NCI-H460 (cell line): ENCODE measurements at regions not wholly inside any gene's neighbourhood (a gene's known extent, or its start where the extent isn't known, plus 50 kb on each side); places are given as distances from the start of the nearest gene placed in this dataset.

ENCODE experiments used
- DNase-seq: peaks from one replicate; pipeline ENCODE4 v3.0.0-alpha.2; 2016; ENCODE audit warnings: low read depth; ENCODE audit errors: extremely low read depth

DNA sequence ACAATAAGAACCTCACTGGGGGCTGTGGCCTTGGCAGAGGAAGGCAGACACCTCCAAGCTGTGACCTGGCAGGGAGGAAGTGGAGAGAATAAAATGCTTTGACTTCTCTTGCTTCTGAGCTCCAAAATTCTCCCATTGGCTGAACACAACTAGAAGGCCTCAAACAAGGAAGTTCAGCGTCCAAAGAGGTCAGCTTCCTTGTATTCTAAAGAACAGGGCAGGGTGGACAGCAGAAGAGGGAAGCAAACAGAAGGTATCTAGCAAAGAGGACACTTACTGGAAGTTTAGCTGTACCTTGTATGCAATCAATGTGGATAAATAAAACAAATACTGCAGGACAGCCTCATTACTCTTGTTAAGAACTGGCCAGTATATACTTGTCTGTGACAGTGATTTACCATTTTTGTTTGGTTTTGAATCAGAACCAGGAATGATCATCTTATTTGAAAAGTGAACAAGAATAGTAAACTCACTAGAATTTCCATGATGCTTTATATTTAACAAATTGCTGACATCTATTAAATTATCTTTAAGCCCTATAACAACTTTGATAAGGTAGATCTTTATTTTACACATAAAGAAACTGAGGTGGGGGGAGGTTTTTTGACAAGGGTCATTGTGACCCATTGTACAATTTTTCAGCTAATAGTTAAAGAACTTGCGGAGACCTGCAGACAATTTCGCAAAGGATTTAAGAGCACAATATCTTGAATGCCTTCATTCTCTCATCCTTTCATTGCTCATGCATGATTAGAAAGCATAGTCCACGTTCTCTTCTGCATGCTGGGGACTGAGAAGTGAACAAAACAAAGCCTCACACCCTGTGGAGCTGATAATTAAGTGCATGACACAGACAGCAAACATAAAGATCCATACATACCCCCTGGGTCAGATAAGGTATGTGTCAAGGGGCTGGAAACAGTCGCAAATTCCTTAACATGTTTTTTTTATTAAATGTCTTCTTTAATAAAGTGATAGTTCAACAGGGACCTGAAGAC lies 1448.0 kb downstream of the AACS start:
- DNase-seq, result no peak

DNA sequence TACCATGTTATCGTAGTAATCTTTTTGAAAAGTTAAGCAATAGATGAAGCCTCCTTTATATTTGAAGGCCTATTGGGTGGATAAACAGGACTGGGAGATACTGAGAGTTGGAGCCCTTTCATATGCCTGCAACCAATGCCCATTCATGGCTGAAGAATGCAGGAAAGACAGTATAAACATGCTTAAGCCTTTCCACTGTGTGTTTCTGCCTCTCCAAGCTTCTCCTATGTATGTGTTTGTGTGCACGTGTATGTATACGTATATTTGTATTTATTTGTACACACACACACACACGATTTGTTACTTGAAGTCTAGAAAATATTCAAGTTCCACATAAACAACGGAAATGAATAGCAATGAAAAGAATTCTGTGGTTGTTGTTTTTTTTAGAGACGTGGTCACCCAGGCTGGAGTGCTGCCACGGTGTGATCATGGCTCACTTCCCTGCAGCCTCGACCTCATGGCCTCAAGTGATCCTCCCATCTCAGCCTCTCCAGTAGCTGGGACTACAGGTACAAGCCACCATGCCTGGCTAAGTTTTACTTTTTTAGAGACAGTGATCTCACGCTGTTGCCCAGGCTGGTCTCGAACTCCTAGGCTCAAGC lies 1453.5 kb downstream of the AACS start:
- DNase-seq, result no peak

DNA sequence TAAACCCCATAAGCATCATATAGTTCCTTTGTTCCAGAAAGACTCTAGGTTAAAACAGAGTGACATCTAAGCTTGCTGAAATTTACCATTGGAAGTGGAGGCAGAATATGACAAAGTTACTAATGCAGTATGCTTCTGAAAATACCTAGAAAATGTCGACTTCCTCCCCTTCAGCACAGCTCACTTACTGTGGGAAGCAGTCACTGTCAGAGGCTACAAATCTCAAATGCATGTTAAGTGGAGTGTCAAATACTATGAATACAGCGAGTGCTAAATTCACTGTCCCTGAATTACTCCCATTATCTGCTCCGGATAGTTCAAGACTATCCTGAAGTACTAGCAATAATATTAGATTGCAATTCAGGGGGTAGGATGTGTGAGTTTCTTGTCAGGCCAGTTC lies 1454.6 kb downstream of the AACS start:
- no peak for DNase-seq

DNA sequence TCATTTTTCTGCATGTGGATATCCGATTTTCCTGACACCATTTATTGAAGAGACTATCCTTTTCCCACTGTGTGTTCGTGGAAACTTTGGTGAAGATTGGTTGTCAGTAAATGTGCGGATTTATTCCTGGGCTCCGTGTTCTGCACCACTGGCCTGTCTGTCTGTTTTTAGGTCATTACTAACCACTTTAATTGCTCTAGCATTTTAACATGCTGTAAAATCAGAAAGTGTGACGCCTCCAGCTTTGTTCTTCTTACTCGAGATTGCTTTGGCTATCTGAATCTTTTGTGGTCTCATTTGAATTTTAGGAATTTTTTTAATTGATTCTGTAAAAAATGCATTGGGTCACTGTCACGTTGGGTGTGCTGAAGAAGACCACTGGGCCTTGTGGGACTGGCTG lies 1458.7 kb downstream of the AACS start:
- no peak for DNase-seq

DNA sequence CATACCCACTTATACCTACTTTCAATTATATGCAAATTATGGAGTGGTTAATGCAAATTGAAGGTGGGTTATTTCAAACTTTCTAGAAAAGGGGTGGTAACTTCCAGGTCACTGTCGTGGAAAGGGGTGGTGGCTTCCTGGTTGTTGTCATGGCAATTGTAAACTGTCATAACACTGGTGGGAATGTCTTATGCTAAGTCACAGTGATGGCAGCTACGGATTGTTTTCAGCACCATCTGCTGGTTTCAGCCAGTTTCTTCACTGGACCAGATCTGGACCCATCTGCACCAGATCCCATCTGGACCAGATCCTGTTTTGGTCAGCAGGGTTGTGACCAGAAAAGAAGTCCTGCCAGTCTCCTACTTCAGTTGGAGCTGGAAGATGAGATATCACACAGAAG lies 1469.3 kb downstream of the AACS start:
- peak; percentile 7 for DNase-seq

DNA sequence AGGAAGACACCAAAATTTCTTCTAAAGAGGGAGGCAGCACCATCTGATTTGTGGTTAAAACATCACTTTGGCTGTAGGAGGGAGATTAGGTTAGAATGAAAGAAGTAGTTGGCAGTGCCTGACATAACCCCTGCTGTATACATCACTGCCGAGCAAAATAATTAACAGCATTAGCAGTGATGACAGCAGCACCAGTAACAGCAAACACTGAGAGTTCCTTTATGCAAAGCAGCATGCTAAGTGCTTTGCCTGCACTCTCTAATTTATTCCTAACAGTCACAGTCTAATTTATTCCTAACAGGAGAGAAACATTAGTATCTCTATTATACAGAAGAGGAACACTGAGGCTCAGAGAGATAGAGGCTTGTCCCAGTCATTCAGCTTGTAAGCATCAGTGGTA lies 1469.7 kb downstream of the AACS start:
- DNase-seq, result no peak

DNA sequence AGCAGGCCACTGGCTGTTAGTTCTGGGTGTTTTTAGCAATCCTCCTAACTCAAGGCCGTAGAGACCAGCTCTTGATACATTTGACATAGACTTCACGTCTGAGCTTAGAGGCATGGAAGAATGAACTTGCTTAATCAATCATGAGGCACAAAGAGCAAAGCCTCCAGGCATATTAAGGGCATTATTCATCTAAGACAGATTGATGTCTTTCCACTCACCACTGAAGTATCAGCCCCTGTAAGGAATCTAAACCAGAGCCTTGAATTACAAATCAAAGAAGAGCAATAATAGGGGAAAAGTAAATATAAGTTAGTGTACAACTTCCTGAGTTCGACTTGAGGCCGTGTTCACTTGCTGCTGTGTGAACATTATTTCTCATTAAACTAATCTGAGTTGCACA lies 1470.7 kb downstream of the AACS start:
- no peak for DNase-seq

DNA sequence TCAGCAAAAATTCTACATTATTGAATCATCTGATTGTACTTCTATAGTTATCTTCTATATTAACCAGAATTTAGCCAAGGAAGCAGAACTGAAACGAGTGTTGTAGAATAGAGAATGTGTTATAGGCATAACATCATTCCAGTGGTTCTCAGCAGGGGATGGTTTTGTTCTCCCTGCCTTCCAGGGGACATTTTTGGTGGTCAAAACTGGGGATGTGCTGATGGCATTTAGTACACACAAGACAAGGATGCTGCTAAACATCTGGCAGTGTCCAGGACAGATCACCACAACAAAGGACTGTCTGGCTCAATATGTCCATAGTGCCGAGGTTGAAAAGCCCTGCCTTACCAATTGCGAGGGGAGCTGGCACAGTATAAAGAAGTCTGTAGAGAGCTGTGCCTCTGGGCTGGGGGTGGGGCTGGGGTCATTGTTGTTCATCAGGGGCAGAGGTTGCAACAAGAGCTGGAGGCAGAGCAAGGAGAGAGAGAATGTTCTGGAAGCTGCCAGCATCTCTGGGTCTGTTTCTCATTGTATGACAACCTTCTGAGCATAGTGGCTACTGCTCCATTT lies 1472.8 kb downstream of the AACS start:
- no peak for DNase-seq

DNA sequence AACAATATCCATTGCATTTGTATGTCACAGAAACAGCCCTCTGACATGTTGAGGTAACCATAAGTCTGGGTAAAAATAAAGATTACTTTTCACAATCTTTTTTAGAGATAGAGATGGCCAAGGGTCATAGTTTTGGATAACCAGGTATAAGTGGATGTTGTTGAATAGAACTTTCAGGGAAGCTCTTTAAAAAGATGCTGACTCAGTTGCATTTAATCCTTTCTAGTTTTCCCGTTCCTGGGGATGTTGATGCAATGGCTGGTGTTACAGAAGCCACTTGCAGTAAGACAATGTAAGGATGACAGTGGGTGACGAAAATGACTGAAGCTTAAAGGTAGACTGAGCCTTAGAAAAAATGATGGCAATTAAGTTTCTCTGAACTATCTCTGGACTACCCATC lies 1473.7 kb downstream of the AACS start:
- DNase-seq, result no peak

DNA sequence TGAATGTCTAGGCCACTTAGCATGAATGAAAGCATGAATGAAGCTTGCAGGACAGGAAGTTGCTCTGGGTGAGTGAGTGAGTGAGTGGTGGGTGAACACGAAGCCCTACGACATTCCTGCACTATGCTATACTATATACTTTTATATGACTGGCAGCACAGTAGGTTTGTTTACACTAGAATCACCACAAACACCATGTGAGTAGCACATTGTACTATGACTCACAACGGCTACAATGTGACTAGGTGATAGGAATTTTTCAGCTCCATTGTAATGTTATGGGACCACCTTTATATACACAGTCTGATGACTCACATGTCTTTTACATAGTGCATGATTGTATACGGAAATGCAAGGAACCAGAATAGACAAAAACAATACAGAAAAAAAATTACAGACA lies 1480.2 kb downstream of the AACS start:
- DNase-seq, result no peak

DNA sequence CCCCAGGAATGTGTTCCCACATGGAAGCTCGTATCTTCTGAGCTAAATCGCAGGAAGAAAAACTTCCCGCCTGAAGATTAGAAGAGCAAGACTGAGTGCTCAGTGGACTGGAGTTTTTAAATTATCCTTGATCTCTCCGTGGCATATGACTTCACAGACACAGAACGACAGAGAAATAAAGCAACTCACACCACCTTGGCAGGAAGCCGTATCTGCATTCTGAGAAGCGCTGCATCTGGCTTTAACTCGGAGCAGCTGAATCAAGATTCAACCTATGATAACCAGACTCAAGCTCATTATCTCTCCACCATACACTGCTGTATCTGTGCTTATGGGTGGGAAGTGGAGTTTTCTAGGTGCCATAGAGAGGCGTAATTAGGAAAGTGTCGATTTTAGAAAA lies 1482.7 kb downstream of the AACS start:
- DNase-seq, result no peak

DNA sequence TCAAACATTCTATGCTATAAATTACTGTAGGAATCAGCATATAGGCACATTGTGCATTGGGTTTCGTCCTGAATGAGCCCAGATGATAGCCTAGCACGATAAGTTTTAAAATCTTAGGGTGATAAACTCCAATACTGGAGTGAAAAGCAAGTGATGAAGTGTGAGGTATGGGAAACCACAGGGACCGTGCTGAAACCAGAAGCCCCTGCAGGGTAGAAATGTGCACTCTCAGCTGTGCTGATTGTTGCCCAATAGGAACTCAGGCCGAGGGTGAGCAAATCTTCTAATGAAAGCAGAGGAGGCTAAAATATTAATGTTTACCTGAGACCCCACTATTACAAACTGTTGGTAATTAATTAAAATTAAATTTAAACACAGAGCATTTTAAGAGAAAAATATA lies 1486.6 kb downstream of the AACS start:
- no peak for DNase-seq

DNA sequence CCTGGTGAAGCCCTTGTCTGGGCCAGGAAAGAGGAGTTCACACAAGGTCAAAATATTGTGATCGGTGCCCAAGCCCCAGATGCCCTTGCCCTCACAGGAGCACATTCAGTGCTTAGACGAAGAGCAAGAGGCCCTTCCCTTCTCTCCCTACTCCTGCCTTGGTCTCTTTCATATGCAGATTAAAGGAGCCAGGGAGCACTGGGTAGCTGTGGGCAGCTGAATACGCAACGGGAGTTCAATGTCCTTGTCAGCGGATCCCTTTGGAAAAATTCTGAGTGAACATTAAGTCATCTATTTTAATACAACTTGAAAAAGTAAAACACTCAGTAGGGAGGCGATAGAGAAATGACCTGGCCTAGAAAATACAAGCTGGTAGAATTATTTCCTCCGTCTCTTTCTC lies 1489.4 kb downstream of the AACS start:
- DNase-seq, result no peak

DNA sequence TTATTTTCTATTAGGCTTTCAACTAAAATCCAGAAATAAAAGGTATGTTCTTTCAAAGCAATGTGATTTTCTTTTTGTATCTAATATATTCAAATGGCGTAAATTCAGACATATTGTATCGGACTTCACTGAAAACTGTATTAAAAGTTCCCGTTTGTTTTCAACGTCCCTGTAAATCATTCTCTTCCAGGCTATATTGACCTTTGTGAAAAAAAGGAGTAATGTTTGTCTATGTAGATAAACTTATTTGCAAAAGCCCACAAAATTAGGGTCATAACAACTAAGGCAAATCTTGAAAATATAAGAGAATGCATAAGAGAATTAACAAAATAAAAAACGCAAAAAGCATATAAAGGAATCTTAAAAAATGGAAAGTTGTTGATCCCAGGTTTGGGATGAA lies 1492.4 kb downstream of the AACS start:
- DNase-seq, result no peak

DNA sequence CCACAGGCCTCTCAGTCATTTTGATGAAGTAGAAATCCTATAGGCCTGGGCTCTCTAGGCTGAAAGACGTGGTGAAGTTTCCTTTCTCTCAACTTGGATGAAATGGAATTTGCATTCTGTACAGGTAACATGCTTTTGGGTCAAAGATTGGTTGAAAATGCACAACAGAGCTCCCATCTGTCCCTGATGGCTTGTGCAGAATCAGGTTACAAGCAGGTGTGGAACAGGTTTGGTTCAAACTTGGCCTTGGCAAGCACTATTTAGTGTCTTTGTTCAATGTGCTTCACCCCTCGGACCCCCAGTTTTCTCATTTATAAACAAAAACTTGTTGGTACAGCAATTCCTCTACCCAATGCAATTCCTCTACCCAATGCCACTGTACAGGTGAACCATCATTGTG lies 1493.0 kb downstream of the AACS start:
- no peak for DNase-seq

DNA sequence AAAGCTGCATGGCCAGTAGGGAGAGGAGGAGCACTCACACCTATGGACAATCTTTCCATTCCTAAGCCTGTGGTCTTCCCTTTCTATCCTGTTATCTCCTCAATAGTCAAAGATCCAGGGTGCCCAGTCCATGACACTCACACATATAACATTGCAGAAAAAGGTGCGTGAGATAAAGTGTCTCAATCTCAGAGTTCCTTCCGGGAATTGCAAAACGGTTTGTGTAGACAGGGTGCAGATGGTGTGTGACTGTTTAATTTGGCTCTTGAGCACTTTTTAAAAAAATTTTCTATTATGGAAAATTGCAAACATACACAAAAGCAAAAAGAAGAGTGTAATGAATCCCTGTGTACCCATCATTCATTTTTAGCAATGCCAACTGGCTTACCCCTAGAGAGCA lies 1493.6 kb downstream of the AACS start:
- DNase-seq, result no peak

DNA sequence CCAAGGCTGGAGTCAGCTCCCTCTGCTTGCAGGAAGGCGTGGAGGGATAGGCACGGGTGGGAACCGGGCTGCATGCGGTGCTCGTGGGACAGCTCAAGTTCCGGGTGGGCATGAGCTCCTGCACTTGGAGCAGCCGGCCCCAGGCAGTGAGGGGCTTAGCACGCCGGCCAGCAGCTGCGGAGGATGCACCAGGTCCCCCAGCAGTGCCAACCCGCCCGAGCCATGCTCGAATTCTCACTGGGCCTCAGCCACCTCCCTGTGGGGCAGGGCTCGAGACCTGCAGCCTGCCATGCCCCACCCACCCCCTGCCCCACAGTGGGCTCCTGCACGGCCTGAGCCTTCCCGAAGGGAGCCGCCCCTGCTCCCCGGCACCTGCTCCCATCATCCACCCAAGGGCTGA lies 1501.8 kb downstream of the AACS start:
- no peak for DNase-seq

DNA sequence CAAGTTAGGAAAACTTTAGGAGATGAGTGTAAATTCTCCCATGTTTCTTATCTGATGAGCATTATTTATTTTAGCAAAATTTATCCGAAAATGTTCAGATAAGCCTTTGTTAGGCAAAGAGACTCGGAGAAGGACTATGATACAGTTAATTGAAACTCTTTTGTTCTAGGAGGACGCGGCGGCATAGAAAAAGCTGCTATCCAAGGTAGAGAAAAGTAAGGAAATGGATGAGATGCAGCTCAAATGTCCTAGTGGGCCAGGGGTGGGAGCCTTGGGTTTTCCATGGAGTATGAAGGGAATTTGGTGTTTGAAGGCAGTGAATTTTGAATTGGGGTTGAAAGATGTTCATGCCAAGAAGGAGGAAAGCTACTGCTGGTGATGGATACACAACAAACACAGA lies 1504.5 kb downstream of the AACS start:
- no peak for DNase-seq

DNA sequence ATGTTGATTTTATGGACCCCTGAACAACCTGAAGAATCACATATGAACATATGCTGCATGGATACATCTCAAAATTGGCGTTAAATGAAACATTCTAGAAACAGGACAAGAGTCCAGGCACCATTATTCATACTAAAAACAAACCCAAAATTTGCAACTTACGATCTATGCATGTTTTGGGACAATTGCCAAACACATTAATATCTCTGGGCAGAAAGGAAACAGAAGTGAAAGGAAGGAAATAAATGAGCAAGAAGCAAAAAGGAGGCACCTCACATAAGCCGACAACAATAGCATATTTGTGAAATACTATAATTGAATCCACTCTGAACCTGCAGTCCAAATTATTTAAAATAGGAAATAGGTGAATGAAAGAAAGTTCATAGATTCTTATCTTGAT lies 1505.3 kb downstream of the AACS start:
- no peak for DNase-seq

DNA sequence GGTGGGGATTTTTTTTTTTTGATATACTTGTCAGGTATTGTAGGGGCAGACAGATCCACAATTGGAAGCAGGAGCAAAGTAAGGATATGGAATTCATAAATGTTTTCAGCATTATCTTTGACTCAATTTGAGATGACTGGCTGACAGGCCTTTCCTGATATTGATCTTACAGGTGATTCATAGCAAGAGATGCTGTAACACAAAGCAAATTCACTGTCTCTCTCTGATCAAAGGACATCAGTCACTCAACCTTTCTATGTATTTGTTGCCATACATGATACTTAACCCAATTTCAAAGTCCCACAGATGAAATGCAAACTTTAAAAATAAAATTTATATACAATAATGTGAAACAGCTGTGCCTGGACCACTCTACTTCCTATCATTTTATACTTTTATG lies 1506.9 kb downstream of the AACS start:
- DNase-seq, result no peak

DNA sequence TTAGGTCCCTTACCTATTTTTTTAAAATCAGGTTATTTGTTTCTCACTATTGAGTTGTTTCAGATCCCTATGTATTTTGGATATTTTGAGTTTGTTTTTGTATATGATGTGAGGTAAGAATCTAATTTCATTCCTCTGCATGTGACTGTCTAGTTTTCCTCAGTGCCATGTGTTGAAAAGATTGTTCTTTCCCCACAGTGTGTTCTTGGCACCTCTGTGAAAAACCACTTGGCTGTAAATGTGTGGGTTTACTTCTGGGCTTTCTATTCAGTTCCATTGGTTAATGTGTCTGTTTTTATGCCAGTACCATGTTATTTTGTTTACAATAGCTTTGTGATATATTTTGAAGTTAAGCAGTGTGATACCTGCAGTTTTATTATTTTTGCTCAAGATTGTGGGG lies 1516.4 kb downstream of the AACS start:
- no peak for DNase-seq

DNA sequence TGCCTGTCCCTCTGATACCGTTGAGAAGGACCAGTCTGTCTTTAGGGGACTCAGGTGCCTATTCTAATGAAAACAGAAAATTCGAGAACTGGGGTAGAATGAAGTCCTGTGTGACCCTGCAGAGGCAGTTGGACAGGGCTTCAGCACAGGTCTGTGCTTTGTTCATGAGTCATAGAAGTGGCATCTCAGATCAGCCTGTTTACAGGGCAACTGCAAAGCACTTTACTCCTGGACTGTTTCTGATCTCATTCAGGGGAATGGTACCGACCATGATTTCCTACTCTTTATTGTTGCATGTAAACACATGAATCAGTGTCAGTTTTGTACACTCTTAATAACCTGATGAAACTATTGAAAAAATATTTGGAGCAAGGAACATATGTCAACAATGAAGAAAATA lies 1517.0 kb downstream of the AACS start:
- no peak for DNase-seq
